Testis (tissue), 2 donors: ENCODE measurements at regions not wholly inside any gene's neighbourhood (a gene's known extent, or its start where the extent isn't known, plus 50 kb on each side); places are given as distances from the start of the nearest gene placed in this dataset.

Experiments
- POLR2A ChIP-seq: fragments of 450-650 bp; IDR thresholded peaks from one replicate; pipeline ENCODE4 v1.6.1; 2017; ENCODE audit warnings: antibody characterized with exemption, mild to moderate bottlenecking, moderate library complexity
- TF ChIP-seq, protein P1 (sequence below), 3 experiments: fragments of 450-650 bp in 2 of 3; fragments of 200-600 bp in 1 of 3; sonication (generic) in 1 of 3; IDR thresholded peaks; one replicate each; pipeline ENCODE4 v1.5.1; 2016 to 2019; ENCODE audit warnings: antibody characterized with exemption in 3 of 3, mild to moderate bottlenecking in 2 of 3, moderate library complexity in 1 of 3

DNA sequence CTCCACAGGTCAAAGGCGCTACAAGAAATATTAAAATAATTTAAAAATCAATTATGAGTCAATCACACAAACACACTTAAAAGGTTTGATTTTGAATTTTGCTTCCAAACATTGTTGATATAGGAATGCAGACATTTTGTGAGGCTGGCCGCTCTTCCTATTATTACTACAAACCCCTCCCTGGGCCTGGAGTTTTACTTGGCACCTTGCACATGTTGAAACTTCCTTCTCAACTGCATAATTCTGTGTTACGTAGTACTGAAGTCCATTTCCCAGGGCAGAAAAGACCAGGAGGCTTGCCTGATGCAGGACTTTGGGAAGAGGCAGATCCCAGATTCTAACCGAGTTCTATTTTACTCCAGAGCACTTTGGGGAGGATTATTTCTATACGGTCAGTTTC is 71.5 kb downstream of the CYTL1 start:
- TF ChIP-seq, protein P1, sequence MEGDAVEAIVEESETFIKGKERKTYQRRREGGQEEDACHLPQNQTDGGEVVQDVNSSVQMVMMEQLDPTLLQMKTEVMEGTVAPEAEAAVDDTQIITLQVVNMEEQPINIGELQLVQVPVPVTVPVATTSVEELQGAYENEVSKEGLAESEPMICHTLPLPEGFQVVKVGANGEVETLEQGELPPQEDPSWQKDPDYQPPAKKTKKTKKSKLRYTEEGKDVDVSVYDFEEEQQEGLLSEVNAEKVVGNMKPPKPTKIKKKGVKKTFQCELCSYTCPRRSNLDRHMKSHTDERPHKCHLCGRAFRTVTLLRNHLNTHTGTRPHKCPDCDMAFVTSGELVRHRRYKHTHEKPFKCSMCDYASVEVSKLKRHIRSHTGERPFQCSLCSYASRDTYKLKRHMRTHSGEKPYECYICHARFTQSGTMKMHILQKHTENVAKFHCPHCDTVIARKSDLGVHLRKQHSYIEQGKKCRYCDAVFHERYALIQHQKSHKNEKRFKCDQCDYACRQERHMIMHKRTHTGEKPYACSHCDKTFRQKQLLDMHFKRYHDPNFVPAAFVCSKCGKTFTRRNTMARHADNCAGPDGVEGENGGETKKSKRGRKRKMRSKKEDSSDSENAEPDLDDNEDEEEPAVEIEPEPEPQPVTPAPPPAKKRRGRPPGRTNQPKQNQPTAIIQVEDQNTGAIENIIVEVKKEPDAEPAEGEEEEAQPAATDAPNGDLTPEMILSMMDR (IDR thresholded peaks at IDR 0.05), result no peak
- TF ChIP-seq POLR2A, result no peak
